Tibial nerve (tissue), 4 donors: ENCODE measurements at regions not wholly inside any gene's neighbourhood (a gene's known extent, or its start where the extent isn't known, plus 50 kb on each side); places are given as distances from the start of the nearest gene placed in this dataset.

Experiments used
- DNase-seq, 2 donors: peaks; one replicate each; pipeline ENCODE4 v3.0.0-alpha.2; 2019; ENCODE audit warnings: low spot score in 2 of 2
- H3K27ac ChIP-seq, 4 donors: fragments of 200-600 bp; sonication (generic) in 3 of 4; one replicate each; pipeline ENCODE4 v1.5.1; 2017 to 2019; ENCODE audit warnings: mild to moderate bottlenecking in 1 of 4
- H3K27me3 ChIP-seq, 2 donors: fragments of 200-600 bp; sonication (generic) in 1 of 2; one replicate each; pipeline versions ENCODE4 v1.5.1 to v1.6.0; 2017 to 2019
- H3K36me3 ChIP-seq, 3 donors: fragments of 200-600 bp; sonication (generic); one replicate each; pipeline ENCODE4 v1.5.1; 2018 to 2019
- H3K4me1 ChIP-seq, 4 donors: fragments of 200-600 bp; sonication (generic) in 3 of 4; one replicate each; pipeline ENCODE4 v1.5.1; 2017 to 2019
- H3K4me3 ChIP-seq, 4 donors: fragments of 200-600 bp; sonication (generic) in 3 of 4; one replicate each; pipeline ENCODE4 v1.5.1; 2017 to 2019; ENCODE audit warnings: mild to moderate bottlenecking in 1 of 4, moderate library complexity in 1 of 4
- H3K9me3 ChIP-seq, 4 donors: fragments of 200-600 bp; sonication (generic) in 3 of 4; one replicate each; pipeline ENCODE4 v1.5.1; 2017 to 2019
- CTCF ChIP-seq, 5 experiments: fragments of 200-600 bp in 3 of 5; fragments of 450-650 bp in 2 of 5; sonication (generic) in 3 of 5; IDR thresholded peaks; one replicate each; pipeline ENCODE4 v1.5.1; 2016 to 2019; ENCODE audit warnings: antibody characterized with exemption in 5 of 5, mild to moderate bottlenecking in 3 of 5, moderate library complexity in 2 of 5
- EP300 ChIP-seq, 2 donors: sonication (generic); formaldehyde crosslinking; IDR thresholded peaks; one replicate each; pipeline ENCODE4 v1.6.1; 2017; ENCODE audit warnings: antibody characterized with exemption in 2 of 2, mild to moderate bottlenecking in 1 of 2
- POLR2A ChIP-seq, 2 donors: fragments of 450-650 bp; IDR thresholded peaks; one replicate each; pipeline ENCODE4 v1.6.1; 2017; ENCODE audit warnings: antibody characterized with exemption in 2 of 2, mild to moderate bottlenecking in 2 of 2, moderate library complexity in 2 of 2
- WGBS, 2 donors: methylation state at CpG; one replicate each; pipeline ENCODE4 v1.1.5; 2018; 5-methylcytosine and 5-hydroxymethylcytosine counted together

- H3K4me3 ChIP-seq, result no peak overlapping the region
- H3K27me3 ChIP-seq, result no peaks in the 10 kb centered on the region
- TF ChIP-seq CTCF (IDR thresholded peaks at IDR 0.05), result no peak
- no peak for TF ChIP-seq EP300 (IDR thresholded peaks at IDR 0.05)
- no peak for TF ChIP-seq POLR2A (IDR thresholded peaks at IDR 0.05)
- no peak for DNase-seq
- H3K27ac ChIP-seq, result no peak overlapping the region
- WGBS, 2 donors, result 22 to 41% methylated on average over 1 of the region's 1 CpG
- H3K36me3 ChIP-seq, result no peaks in the 10 kb centered on the region
- H3K9me3 ChIP-seq, result no peaks in the 10 kb centered on the region
- no peaks in the 10 kb centered on the region for H3K4me1 ChIP-seq
Observed at GRCh38 chr12:23340351-23340750, 609.1 kb downstream of the SOX5 start.

DNA sequence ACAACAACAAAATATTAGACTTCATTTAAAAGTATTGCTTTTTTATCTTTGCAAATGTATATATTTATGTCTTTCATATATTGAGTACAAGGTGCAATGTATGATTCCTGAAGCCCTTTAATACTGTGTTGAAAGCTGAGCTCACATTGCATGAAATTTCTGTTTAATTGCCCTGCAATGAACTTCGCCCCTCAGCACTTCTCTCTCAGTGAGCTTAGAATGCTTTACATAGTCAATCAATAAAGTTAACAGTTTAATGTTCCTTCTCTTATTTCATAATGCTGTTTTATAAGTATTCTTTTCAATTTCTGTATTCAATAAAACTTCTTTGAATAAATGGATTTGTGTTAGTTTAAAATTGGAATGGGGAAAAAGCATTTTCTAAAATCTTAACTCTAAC, 607.1 kb downstream of the SOX5 start:
- H3K27me3 ChIP-seq, result no peaks in the 10 kb centered on the region
- H3K4me3 ChIP-seq, result no peak overlapping the region
- H3K4me1 ChIP-seq, result no peaks in the 10 kb centered on the region
- no peak for DNase-seq
- H3K36me3 ChIP-seq, result no peaks in the 10 kb centered on the region
- no peak for TF ChIP-seq POLR2A (IDR thresholded peaks at IDR 0.05)
- no peak for TF ChIP-seq EP300 (IDR thresholded peaks at IDR 0.05)
- no peak for TF ChIP-seq CTCF (IDR thresholded peaks at IDR 0.05)
- H3K27ac ChIP-seq, result no peak overlapping the region
- no peaks in the 10 kb centered on the region for H3K9me3 ChIP-seq
- 91 to 95% methylated on average over 1 of the region's 1 CpG for WGBS, 2 donors

DNA sequence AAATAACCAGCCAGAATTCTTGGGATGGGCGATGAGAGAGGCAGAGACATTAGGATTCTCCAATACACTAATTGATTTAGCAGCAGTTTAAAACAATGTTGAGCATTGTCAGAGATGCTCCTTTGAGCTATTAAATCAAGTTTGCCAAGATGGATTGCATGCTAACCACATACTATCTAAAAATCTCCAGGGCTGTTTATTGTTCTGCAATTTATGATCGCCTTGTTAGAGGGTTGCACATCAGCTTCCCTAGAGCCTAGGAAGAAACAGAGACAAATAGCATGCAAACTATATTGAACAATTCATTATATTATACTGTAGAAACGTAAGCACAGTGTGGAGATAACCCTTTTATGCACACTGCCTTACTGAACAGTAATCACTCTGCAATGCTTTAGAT, 599.9 kb downstream of the SOX5 start:
- 36 to 53% methylated on average over 3 of the region's 3 CpGs for WGBS, 2 donors
- H3K4me1 ChIP-seq, result no peaks in the 10 kb centered on the region
- no peak overlapping the region for H3K27ac ChIP-seq
- TF ChIP-seq CTCF (IDR thresholded peaks at IDR 0.05), result no peak
- TF ChIP-seq POLR2A (IDR thresholded peaks at IDR 0.05), result no peak
- H3K9me3 ChIP-seq, result no peaks in the 10 kb centered on the region
- no peak overlapping the region for H3K4me3 ChIP-seq
- no peak for DNase-seq
- H3K27me3 ChIP-seq, result no peaks in the 10 kb centered on the region
- H3K36me3 ChIP-seq, result no peaks in the 10 kb centered on the region

DNA sequence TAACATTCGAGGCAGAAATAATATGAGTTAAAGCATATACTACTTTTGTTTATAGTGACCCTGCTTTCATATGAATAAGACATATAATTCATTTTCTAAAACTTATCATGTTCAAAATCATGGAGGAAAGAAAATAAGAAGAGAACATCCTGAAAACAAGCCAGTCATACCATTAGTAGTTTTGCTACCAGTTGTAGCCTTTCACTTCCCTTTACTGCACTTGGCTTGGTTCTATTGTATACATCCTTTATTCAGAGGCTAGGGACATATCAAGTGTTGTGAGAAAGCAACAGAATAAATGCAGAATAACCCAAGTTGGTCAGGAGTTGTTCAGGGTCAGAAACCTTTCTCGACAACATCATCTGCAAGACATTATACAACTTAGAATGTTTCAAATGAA, 598.7 kb downstream of the SOX5 start:
- no peak overlapping the region for H3K4me3 ChIP-seq
- no peaks in the 10 kb centered on the region for H3K27me3 ChIP-seq
- no peaks in the 10 kb centered on the region for H3K9me3 ChIP-seq
- H3K4me1 ChIP-seq, result no peaks in the 10 kb centered on the region
- DNase-seq, result no peak
- no peaks in the 10 kb centered on the region for H3K36me3 ChIP-seq
- 52 to 53% methylated on average over 2 of the region's 2 CpGs for WGBS, 2 donors
- TF ChIP-seq EP300 (IDR thresholded peaks at IDR 0.05) (no peak), CTCF (IDR thresholded peaks at IDR 0.05) (no peak), POLR2A (IDR thresholded peaks at IDR 0.05) (no peak)
- H3K27ac ChIP-seq, result no peak overlapping the region

DNA sequence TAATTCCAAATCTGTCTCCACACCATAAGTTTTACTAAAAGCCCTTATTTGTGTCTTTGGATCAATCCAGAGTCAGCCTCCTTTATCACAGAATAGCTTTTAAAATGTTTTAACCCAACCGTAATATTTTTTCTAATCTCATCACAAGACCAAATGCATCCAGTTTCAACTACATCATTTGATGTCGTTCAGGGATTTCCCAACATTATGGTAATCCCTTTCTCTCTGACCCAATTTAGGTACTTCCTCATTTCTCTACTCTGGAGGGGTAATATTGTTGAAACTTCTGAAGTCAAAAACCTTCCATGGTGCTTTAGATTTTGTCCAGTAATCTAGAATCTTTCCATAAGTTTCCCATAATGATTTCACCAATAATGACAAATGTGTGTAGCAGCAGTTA, 596.8 kb downstream of the SOX5 start:
- TF ChIP-seq POLR2A (IDR thresholded peaks at IDR 0.05), result no peak
- no peak for TF ChIP-seq CTCF (IDR thresholded peaks at IDR 0.05)
- no peak for TF ChIP-seq EP300 (IDR thresholded peaks at IDR 0.05)
- H3K4me1 ChIP-seq, result no peaks in the 10 kb centered on the region
- H3K27me3 ChIP-seq, result no peaks in the 10 kb centered on the region
- 86 to 93% methylated on average over 2 of the region's 2 CpGs for WGBS, 2 donors
- H3K4me3 ChIP-seq, result no peak overlapping the region
- H3K36me3 ChIP-seq, result no peaks in the 10 kb centered on the region
- DNase-seq, result no peak
- no peaks in the 10 kb centered on the region for H3K9me3 ChIP-seq
- no peak overlapping the region for H3K27ac ChIP-seq
